Fibroblast of skin of left biceps (primary cell): ENCODE measurements at regions not wholly inside any gene's neighbourhood (a gene's known extent, or its start where the extent isn't known, plus 50 kb on each side); places are given as distances from the start of the nearest gene placed in this dataset.
"Not testable (repeated sequence)": the region's sequence is repeated elsewhere in the genome, so short reads cannot be mapped to it uniquely, and the experiment has no call there.

Source experiments
- DNase-seq, 2 experiments: peaks; one replicate each; pipeline ENCODE4 v3.0.0-alpha.2; 2013; ENCODE audit warnings: low read depth in 2 of 2

GRCh38 chr11:106277484-106277883 lies 200.0 kb downstream of the AASDHPPT start:
- DNase-seq, result no peak

GRCh38 chr11:106278391-106278790 lies 200.9 kb downstream of the AASDHPPT start:
- peak in 1 of 2 experiments; percentile 19 for DNase-seq

GRCh38 chr11:106280036-106280435 lies 202.6 kb downstream of the AASDHPPT start:
- DNase-seq, result no peak

GRCh38 chr11:106281455-106282173 lies 204.2 kb downstream of the AASDHPPT start:
- peak; percentile 87 to 88 for DNase-seq

- no peak for DNase-seq
Observed at GRCh38 chr11:106286881-106287504, 209.5 kb downstream of the AASDHPPT start.

- no peak for DNase-seq
Observed at GRCh38 chr11:106288057-106288456, 210.6 kb downstream of the AASDHPPT start.

- no peak for DNase-seq
Observed at GRCh38 chr11:106288822-106289387, 211.4 kb downstream of the AASDHPPT start.

- no peak for DNase-seq
Observed at GRCh38 chr11:106292526-106292925, 215.1 kb downstream of the AASDHPPT start.

GRCh38 chr11:106295974-106296373 lies 218.5 kb downstream of the AASDHPPT start:
- no peak for DNase-seq

- DNase-seq, result no peak
Observed at GRCh38 chr11:106302416-106302815, 225.0 kb downstream of the AASDHPPT start.

- DNase-seq, result peak; percentile 54 to 56
Observed at GRCh38 chr11:106304274-106304673, 226.8 kb downstream of the AASDHPPT start.

- no peak for DNase-seq
Observed at GRCh38 chr11:106305458-106305857, 228.0 kb downstream of the AASDHPPT start.

GRCh38 chr11:106306942-106307341 lies 229.5 kb downstream of the AASDHPPT start:
- DNase-seq, result no peak

GRCh38 chr11:106309070-106309684 lies 231.7 kb downstream of the AASDHPPT start:
- DNase-seq, result no peak

GRCh38 chr11:106311531-106312230 lies 234.2 kb downstream of the AASDHPPT start:
- DNase-seq, result peak; percentile 55 to 61

GRCh38 chr11:106317208-106317773 lies 239.8 kb downstream of the AASDHPPT start:
- DNase-seq, result not testable (repeated sequence)

GRCh38 chr11:106321601-106322000 lies 244.1 kb downstream of the AASDHPPT start:
- DNase-seq, result no peak

GRCh38 chr11:106322106-106322505 lies 244.6 kb downstream of the AASDHPPT start:
- DNase-seq, result no peak

- no peak for DNase-seq
Observed at GRCh38 chr11:106326087-106326486, 248.6 kb downstream of the AASDHPPT start.

GRCh38 chr11:106327134-106327533 lies 249.7 kb downstream of the AASDHPPT start:
- no peak for DNase-seq

- no peak for DNase-seq
Observed at GRCh38 chr11:106327637-106328036, 250.2 kb downstream of the AASDHPPT start.
